HepG2 (cell line): ENCODE measurements at regions not wholly inside any gene's neighbourhood (a gene's known extent, or its start where the extent isn't known, plus 50 kb on each side); places are given as distances from the start of the nearest gene placed in this dataset.

Experiments
- ATAC-seq: fragments of 200-7000 bp; cut with Tn5 transposase; 3 replicates; pipeline ENCODE4 v1.9.1; 2020; ENCODE audit warnings: mild to moderate bottlenecking, moderate library complexity
- BruUV-seq: library from RNA; stranded (reverse); fragments of 400-500 nt; replicated peaks from 2 replicates; lab custom pipeline; 2021; lab: Mats Ljungman, UMichigan
- CTCF ChIA-PET: fragments of 300-600 bp; formaldehyde crosslinking; extraction: SDS; loops from one replicate; lab custom pipeline; 2021; ENCODE audit warnings: low total read pairs, inconsistent platforms, low intra/inter-chr PET ratio; lab: Yijun Ruan, JAX
- POLR2A ChIA-PET: fragments of 350-600 bp; sonication (Branson Sonifier 250); formaldehyde crosslinking; loops from one replicate; lab custom pipeline; 2020; ENCODE audit warnings: antibody characterized with exemption, inconsistent platforms; lab: Yijun Ruan, JAX
- DNase-seq: peaks from one replicate; pipeline ENCODE4 v3.0.0-alpha.2; 2015; ENCODE audit warnings: low spot score
- FAIRE-seq: peaks from 3 replicates; lab custom pipeline; 2011; peaks lifted over from hg19 to GRCh38; lab: Jason Lieb, UNC
- H2AFZ ChIP-seq: one replicate; pipeline ENCODE4 v1.6.1; 2011; ENCODE audit warnings: low read length, inconsistent platforms
- H3K27ac ChIP-seq: fragments of 300-600 bp; 3 replicates; pipeline ENCODE4 v1.8.0; 2011; ENCODE audit warnings: mixed run types, mild to moderate bottlenecking, mixed read lengths, low read length, inconsistent platforms; ENCODE audit not compliant: insufficient read depth; ENCODE audit errors: extremely low read length
- H3K27me3 ChIP-seq, 2 experiments: fragments of 200-600 bp in 1 of 2; 2 replicates in 1 of 2; 3 replicates in 1 of 2; pipeline versions ENCODE4 v1.6.0 to v1.8.0; 2011; ENCODE audit warnings: low read length in 2 of 2, mild to moderate bottlenecking in 2 of 2, moderate library complexity in 2 of 2, inconsistent platforms in 1 of 2; ENCODE audit not compliant: insufficient read depth in 2 of 2, control insufficient read depth in 1 of 2
- H3K36me3 ChIP-seq, 2 experiments: fragments of 200-600 bp in 1 of 2; replicated peaks in 1 of 2; 2 replicates in 1 of 2; 3 replicates in 1 of 2; pipeline versions ENCODE4 v1.5.1 to v1.8.0; 2011; ENCODE audit warnings: low read length in 2 of 2, inconsistent platforms in 1 of 2; ENCODE audit not compliant: insufficient read depth in 2 of 2, control insufficient read depth in 1 of 2
- H3K4me1 ChIP-seq: 2 replicates; pipeline ENCODE4 v1.5.1; 2012; ENCODE audit warnings: low read length, inconsistent platforms; ENCODE audit not compliant: insufficient read depth
- H3K4me2 ChIP-seq: 2 replicates; pipeline ENCODE4 v1.6.0; 2011; ENCODE audit warnings: low read depth, low read length, inconsistent platforms
- H3K4me3 ChIP-seq, 3 experiments: fragments of 200-600 bp in 1 of 3; sonication (generic), shearing (Covaris generic) in 1 of 3; replicated peaks in 1 of 3; 2 replicates each; pipeline ENCODE4 v1.5.1; 2011 to 2016; ENCODE audit warnings: low read length in 3 of 3, inconsistent platforms in 2 of 3, low read depth in 2 of 3, mild to moderate bottlenecking in 2 of 3, control low read depth in 1 of 3, mixed read lengths in 1 of 3; ENCODE audit not compliant: insufficient read depth in 1 of 3
- H3K79me2 ChIP-seq: one replicate; pipeline ENCODE4 v1.6.1; 2011; ENCODE audit warnings: low read length, inconsistent platforms; ENCODE audit not compliant: insufficient read depth
- H3K9ac ChIP-seq: 2 replicates; pipeline ENCODE4 v1.6.0; 2011; ENCODE audit warnings: mild to moderate bottlenecking, low read depth, low read length, inconsistent platforms; ENCODE audit not compliant: insufficient read depth
- H3K9me3 ChIP-seq: 2 replicates; pipeline ENCODE4 v1.5.1; 2012; ENCODE audit warnings: mild to moderate bottlenecking, low read length
- H4K20me1 ChIP-seq: 2 replicates; pipeline ENCODE4 v1.6.0; 2011; ENCODE audit warnings: inconsistent platforms, mild to moderate bottlenecking, low read length, moderate library complexity; ENCODE audit not compliant: insufficient read depth
- CCAR2 ChIP-seq: fragments of 200-400 bp; formaldehyde crosslinking; optimal IDR thresholded peaks from 2 replicates; pipeline ENCODE3; 2018; ENCODE audit warnings: low read depth, mild to moderate bottlenecking, low read length, moderate library complexity
- KDM5A ChIP-seq: fragments of 200-600 bp; sonication (generic); IDR thresholded peaks from 2 replicates; pipeline ENCODE4 v1.7.0; 2018; ENCODE audit warnings: antibody characterized with exemption, mild to moderate bottlenecking, low read length, borderline replicate concordance
- MAFF ChIP-seq: IDR thresholded peaks from 2 replicates; pipeline ENCODE4 v1.6.1; 2011; ENCODE audit warnings: low read depth, low read length, improper control_type of control experiment
- MAFK ChIP-seq, 2 experiments: IDR thresholded peaks in 1 of 2; conservative IDR thresholded peaks in 1 of 2; 2 replicates each; pipeline ENCODE4 v1.6.1; 2011; ENCODE audit warnings: improper control_type of control experiment in 2 of 2, low read length in 2 of 2
- PCBP2 ChIP-seq: fragments of 200-400 bp; formaldehyde crosslinking; optimal IDR thresholded peaks from 2 replicates; pipeline ENCODE3; 2018; ENCODE audit warnings: low read length, low read depth; ENCODE audit not compliant: poor library complexity, severe bottlenecking
- PITX1 ChIP-seq: sonication (generic); formaldehyde crosslinking; IDR thresholded peaks from 2 replicates; pipeline ENCODE4 v1.5.1; 2020; ENCODE audit warnings: mild to moderate bottlenecking, missing genetic modification reagents
- TEAD2 ChIP-seq: sonication (generic); formaldehyde crosslinking; IDR thresholded peaks from 2 replicates; pipeline ENCODE4 v1.9.0; 2021; ENCODE audit warnings: missing genetic modification reagents
- YY1 ChIP-seq: IDR thresholded peaks from 2 replicates; pipeline ENCODE4 v1.6.1; 2011; ENCODE audit warnings: low read length, low read depth, moderate library complexity, mild to moderate bottlenecking; ENCODE audit not compliant: insufficient read depth, insufficient replicate concordance
- ZNF256 ChIP-seq: sonication (generic); formaldehyde crosslinking; conservative IDR thresholded peaks from 2 replicates; pipeline ENCODE4 v1.4.0; 2020; ENCODE audit warnings: missing genetic modification reagents
- ZNF709 ChIP-seq: sonication (generic); formaldehyde crosslinking; IDR thresholded peaks from 2 replicates; pipeline ENCODE4 v1.5.0; 2020; ENCODE audit warnings: mild to moderate bottlenecking, missing genetic modification reagents
- ZNF776 ChIP-seq: sonication (generic); formaldehyde crosslinking; IDR thresholded peaks from 2 replicates; pipeline ENCODE4 v1.4.0; 2020; ENCODE audit warnings: mild to moderate bottlenecking, missing genetic modification reagents
- WGBS: methylation state at CpG from one replicate; pipeline ENCODE4 v1.1.6; 2017; ENCODE audit warnings: low lambda C conversion rate; 5-methylcytosine and 5-hydroxymethylcytosine counted together
- in situ Hi-C: cut with HindIII; loops from 2 replicates; pipeline ENCODE4 v1.10.0; 2017; ENCODE audit warnings: low pct_unique_long_range_greater_than_20kb; ENCODE audit not compliant: extremely low pct_ligation_motif_present
- intact Hi-C: fragments of 100-400 bp; cut with micrococcal nuclease; formaldehyde crosslinking; loops from one replicate; pipeline ENCODE4 v1.10.0; 2022; ENCODE audit not compliant: unreplicated experiment
- TF ChIP-seq, protein P1 (sequence below): sonication (generic); formaldehyde crosslinking; IDR thresholded peaks from 2 replicates; pipeline ENCODE4 v1.4.0; 2020; ENCODE audit warnings: low read depth, mild to moderate bottlenecking, missing genetic modification reagents
- TF ChIP-seq, protein P2 (sequence below), 2 experiments: sonication (generic) in 1 of 2; formaldehyde crosslinking in 1 of 2; IDR thresholded peaks; 2 replicates each; pipeline versions ENCODE4 v1.5.1 to v1.6.1; 2011 to 2020; ENCODE audit warnings: borderline replicate concordance in 1 of 2, low read depth in 1 of 2, low read length in 1 of 2, mild to moderate bottlenecking in 1 of 2, missing genetic modification reagents in 1 of 2, moderate library complexity in 1 of 2

DNA sequence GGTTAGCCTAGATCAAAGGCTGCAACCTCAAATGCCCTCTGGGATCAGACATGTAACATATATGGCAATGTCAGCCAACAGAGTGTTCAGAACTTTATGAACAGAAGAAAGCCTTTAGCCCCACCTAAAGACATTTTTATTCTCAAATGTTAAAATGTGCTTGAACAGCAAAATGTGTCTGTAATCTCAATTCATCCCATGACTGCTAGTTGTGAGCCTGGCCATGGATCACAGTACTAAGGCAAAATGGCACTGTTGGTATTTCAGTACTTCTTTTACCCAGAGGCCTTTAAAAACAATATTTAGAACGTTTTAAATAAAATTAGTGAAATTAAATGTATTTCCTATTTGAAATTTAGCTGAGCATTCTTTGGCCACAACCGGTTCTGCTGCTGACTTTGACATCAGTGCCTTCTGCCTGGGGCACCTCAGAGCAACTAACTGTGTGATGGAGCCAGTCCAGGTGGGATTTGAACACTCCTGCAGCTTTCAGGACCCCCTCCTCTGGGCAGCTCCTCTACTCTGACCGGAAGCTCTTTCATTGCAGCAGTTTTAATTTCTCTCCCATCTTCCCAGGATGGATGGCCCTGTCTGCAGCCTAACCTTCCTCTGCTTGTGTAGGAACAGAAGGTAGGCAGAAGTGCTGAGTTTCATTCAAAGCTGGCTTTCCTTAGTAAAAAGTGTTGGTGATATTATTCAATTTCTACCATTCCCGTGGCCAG, 68.3 kb upstream of the NFIA start:
- no peaks in the 10 kb centered on the region for H3K79me2 ChIP-seq
- H3K36me3 ChIP-seq = no peaks in the 10 kb centered on the region
- ChIA-PET CTCF (no interaction called here), POLR2A (no interaction called here)
- H3K27ac ChIP-seq = no peak overlapping the region
- TF ChIP-seq ZNF256 (CRISPR knock-in tag) = no peak
- TF ChIP-seq MAFF = 0 out of 2 replicates have a peak, but pooled peaks have one; percentile 11
- peak; percentile 48 to 53; a peak in 3 of 4 replicates for TF ChIP-seq MAFK (conservative IDR thresholded peaks at IDR 0.05 in 1 of 2, IDR thresholded peaks at IDR 0.05 in 1 of 2; ENCODE audit: low read length in 2 of 2)
- no peak overlapping the region for H3K9ac ChIP-seq
- no TSS peak for BruUV-seq
- FAIRE-seq (no peak), DNase-seq (no peak), ATAC-seq (no peak)
- H3K4me3 ChIP-seq = no peak overlapping the region
- intact Hi-C loops (no loop called here), in situ Hi-C loops (no loop called here)
- no peak overlapping the region for H3K4me2 ChIP-seq
- no peaks in the 10 kb centered on the region for H4K20me1 ChIP-seq
- no peak overlapping the region for H2AFZ ChIP-seq
- H3K4me1 ChIP-seq = no peaks in the 10 kb centered on the region
- 3% methylated on average over 4 of the region's 4 CpGs for WGBS
- H3K9me3 ChIP-seq = no peaks in the 10 kb centered on the region
- H3K27me3 ChIP-seq = peaks cover 1 to 15% of the 10 kb centered on the region in 2 experiments; a peak in 3 of 5 replicates

DNA sequence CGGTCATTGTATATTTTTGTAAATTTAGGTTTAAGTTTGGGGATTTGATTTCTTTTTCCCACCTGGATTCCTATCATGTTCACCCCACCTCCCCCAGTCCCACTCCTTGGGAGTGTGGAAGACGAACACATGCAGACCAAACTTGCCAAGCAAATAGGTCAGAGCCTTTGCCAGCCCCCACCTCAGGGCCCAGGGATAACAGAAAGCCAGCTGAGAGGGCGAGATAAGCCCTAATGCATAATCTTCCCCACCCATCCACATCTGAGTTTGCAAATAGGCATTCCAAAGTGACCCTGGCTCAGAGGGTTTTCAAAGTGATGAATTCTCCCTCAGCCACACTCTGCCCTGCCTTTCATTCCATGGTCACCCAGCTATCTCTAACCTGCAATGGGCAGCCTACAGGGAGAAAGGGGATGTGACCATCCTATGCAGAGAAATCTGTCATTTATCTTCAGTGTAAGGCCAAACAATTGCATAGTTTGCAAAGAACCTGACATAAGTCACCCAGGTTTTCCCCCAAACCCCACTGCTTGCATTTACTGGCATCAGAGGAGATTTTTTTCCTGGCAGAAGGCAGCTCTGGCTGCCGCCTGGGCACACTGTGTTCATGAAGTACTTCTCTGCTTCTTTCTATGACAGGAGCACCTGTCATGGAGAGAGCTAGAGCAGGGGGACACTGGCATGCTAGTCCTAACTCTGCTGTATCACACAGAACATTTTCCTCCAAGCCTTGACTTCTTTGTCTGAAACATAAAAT, 69.0 kb upstream of the NFIA start:
- Histone ChIP-seq H4K20me1 (no peaks in the 10 kb centered on the region), H3K9ac (no peak overlapping the region), H3K4me1 (no peaks in the 10 kb centered on the region), H3K27me3 (peaks cover 1 to 15% of the 10 kb centered on the region in 2 experiments; a peak in 3 of 5 replicates), H3K9me3 (no peaks in the 10 kb centered on the region), H3K4me3 (no peak overlapping the region), H3K27ac (no peak overlapping the region), H2AFZ (no peak overlapping the region), H3K79me2 (no peaks in the 10 kb centered on the region), H3K4me2 (no peak overlapping the region), H3K36me3 (no peaks in the 10 kb centered on the region)
- POLR2A ChIA-PET = no interaction called here
- intact Hi-C loops (no loop called here), in situ Hi-C loops (no loop called here)
- ATAC-seq (no peak), DNase-seq (no peak), FAIRE-seq (no peak)
- BruUV-seq = no TSS peak
- WGBS = 4% methylated on average over 4 of the region's 4 CpGs
- CTCF ChIA-PET = no interaction called here
- TF ChIP-seq YY1 = no peak
- TF ChIP-seq, protein P1, sequence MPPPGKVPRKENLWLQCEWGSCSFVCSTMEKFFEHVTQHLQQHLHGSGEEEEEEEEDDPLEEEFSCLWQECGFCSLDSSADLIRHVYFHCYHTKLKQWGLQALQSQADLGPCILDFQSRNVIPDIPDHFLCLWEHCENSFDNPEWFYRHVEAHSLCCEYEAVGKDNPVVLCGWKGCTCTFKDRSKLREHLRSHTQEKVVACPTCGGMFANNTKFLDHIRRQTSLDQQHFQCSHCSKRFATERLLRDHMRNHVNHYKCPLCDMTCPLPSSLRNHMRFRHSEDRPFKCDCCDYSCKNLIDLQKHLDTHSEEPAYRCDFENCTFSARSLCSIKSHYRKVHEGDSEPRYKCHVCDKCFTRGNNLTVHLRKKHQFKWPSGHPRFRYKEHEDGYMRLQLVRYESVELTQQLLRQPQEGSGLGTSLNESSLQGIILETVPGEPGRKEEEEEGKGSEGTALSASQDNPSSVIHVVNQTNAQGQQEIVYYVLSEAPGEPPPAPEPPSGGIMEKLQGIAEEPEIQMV (CRISPR knock-in tag) = no peak
- no peak for TF ChIP-seq ZNF776 (CRISPR knock-in tag)
- no peak for TF ChIP-seq PITX1 (CRISPR knock-in tag)
- TF ChIP-seq, protein P2, sequence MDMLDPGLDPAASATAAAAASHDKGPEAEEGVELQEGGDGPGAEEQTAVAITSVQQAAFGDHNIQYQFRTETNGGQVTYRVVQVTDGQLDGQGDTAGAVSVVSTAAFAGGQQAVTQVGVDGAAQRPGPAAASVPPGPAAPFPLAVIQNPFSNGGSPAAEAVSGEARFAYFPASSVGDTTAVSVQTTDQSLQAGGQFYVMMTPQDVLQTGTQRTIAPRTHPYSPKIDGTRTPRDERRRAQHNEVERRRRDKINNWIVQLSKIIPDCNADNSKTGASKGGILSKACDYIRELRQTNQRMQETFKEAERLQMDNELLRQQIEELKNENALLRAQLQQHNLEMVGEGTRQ (IDR thresholded peaks at IDR 0.05; ENCODE audit: low read depth, low read length) = no peak
- TF ChIP-seq, protein P2 (CRISPR knock-in tag; IDR thresholded peaks at IDR 0.05; ENCODE audit: borderline replicate concordance) = no peak
- TF ChIP-seq TEAD2 = no peak
- no peak for TF ChIP-seq CCAR2
- TF ChIP-seq PCBP2 = no peak
- no peak for TF ChIP-seq ZNF709 (CRISPR knock-in tag)
- TF ChIP-seq KDM5A = no peak
